Posterior cingulate gyrus (tissue), 11 donors: ENCODE measurements at regions not wholly inside any gene's neighbourhood (a gene's known extent, or its start where the extent isn't known, plus 50 kb on each side); places are given as distances from the start of the nearest gene placed in this dataset.

Experiments used
- DNase-seq, 10 donors: peaks; one replicate each; pipeline versions ENCODE4 v3.0.0 to v3.0.0-alpha.2; 2020 to 2021; ENCODE audit warnings: mixed read lengths in 3 of 10
- intact Hi-C: fragments of 100-400 bp; cut with DNase I; formaldehyde crosslinking; loops from one replicate; pipeline ENCODE4 v1.15.1; 2023

GRCh38 chr2:204293884-204294747 is 251.2 kb upstream of the PARD3B start:
- intact Hi-C loops: no loop called here
- DNase-seq: no peak

GRCh38 chr2:204298404-204298803 is 246.9 kb upstream of the PARD3B start:
- DNase-seq: no peak

GRCh38 chr2:204299766-204300165 is 245.5 kb upstream of the PARD3B start:
- intact Hi-C loops: no loop called here

More at GRCh38 chr2:204298404-204298803, 246.9 kb upstream of the PARD3B start:
- intact Hi-C loops: no loop called here

GRCh38 chr2:204306667-204307066 is 238.6 kb upstream of the PARD3B start:
- DNase-seq: no peak

More at GRCh38 chr2:204299766-204300165, 245.5 kb upstream of the PARD3B start:
- no peak for DNase-seq

GRCh38 chr2:204312105-204312504 is 233.2 kb upstream of the PARD3B start:
- DNase-seq: no peak
- intact Hi-C loops: no loop called here

More at GRCh38 chr2:204306667-204307066, 238.6 kb upstream of the PARD3B start:
- intact Hi-C loops: no loop called here

- DNase-seq: no peak
- intact Hi-C loops: no loop called here
Measured at GRCh38 chr2:204313256-204313655, 232.0 kb upstream of the PARD3B start.

GRCh38 chr2:204315236-204315662 is 230.0 kb upstream of the PARD3B start:
- intact Hi-C loops: no loop called here
- peak in 8 of 10 donors; percentile 14 to 87 (median 32) for DNase-seq

GRCh38 chr2:204317640-204318039 is 227.6 kb upstream of the PARD3B start:
- intact Hi-C loops: no loop called here
- DNase-seq: no peak

- intact Hi-C loops: loop anchor here (5.0 to 10.0 kb wide), 3 partner anchors 59 to 1604 kb away; no protein-coding TSS in a partner anchor
- no peak for DNase-seq
Measured at GRCh38 chr2:204321027-204321800, 224.1 kb upstream of the PARD3B start.

GRCh38 chr2:204321910-204322751 is 223.1 kb upstream of the PARD3B start:
- intact Hi-C loops: loop anchor here (5.0 to 10.0 kb wide), 3 partner anchors 60 to 1603 kb away; no protein-coding TSS in a partner anchor
- no peak for DNase-seq

- intact Hi-C loops: loop anchor here (2.0 to 10.0 kb wide), 4 partner anchors 367 to 1599 kb away; no protein-coding TSS in a partner anchor
- DNase-seq: peak in 7 of 10 donors; percentile 32 to 90 (median 53)
Measured at GRCh38 chr2:204325468-204325867, 219.8 kb upstream of the PARD3B start.

GRCh38 chr2:204328373-204328772 is 216.9 kb upstream of the PARD3B start:
- intact Hi-C loops: loop anchor here (5.0 to 10.0 kb wide), 3 partner anchors 526 to 1596 kb away; no protein-coding TSS in a partner anchor

GRCh38 chr2:204329016-204329415 is 216.3 kb upstream of the PARD3B start:
- no peak for DNase-seq
- intact Hi-C loops: loop anchor here (5.0 to 10.0 kb wide), 3 partner anchors 526 to 1596 kb away; no protein-coding TSS in a partner anchor

More at GRCh38 chr2:204328373-204328772, 216.9 kb upstream of the PARD3B start:
- DNase-seq: peak in 1 of 10 donors; percentile 18

- intact Hi-C loops: loop anchor here (5.0 to 10.0 kb wide), 3 partner anchors 525 to 1595 kb away; no protein-coding TSS in a partner anchor
- DNase-seq: no peak
Measured at GRCh38 chr2:204329532-204329931, 215.7 kb upstream of the PARD3B start.

- no peak for DNase-seq
- intact Hi-C loops: no loop called here
Measured at GRCh38 chr2:204331180-204331579, 214.1 kb upstream of the PARD3B start.

GRCh38 chr2:204331988-204332387 is 213.3 kb upstream of the PARD3B start:
- intact Hi-C loops: no loop called here
- DNase-seq: no peak

- intact Hi-C loops: no loop called here
- no peak for DNase-seq
Measured at GRCh38 chr2:204332706-204333105, 212.6 kb upstream of the PARD3B start.

GRCh38 chr2:204333861-204334260 is 211.4 kb upstream of the PARD3B start:
- no peak for DNase-seq
- intact Hi-C loops: no loop called here

- no peak for DNase-seq
- intact Hi-C loops: no loop called here
Measured at GRCh38 chr2:204335451-204336058, 209.7 kb upstream of the PARD3B start.
